ENCODE measurements at regions not wholly inside any gene's neighbourhood (a gene's known extent, or its start where the extent isn't known, plus 50 kb on each side); places are given as distances from the start of the nearest gene placed in this dataset.

DNA sequence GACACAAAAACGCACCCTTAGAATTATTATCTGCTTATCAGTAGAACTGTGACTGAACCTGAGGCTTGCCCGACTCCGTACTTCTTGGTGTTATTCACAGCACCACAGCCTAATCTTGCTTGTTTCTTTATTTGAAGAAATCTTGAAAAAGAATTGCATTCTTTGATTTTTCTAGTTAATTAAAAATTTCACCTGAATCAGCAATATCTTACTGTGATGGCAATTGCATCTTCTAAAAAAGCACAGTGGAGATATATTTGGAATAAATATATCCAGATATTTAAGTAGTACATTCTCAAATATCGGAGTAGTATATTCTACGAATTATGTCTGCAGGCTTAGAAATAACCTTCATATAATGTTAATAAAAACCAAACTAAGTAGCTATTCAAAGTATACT lies 90.1 kb upstream of the LYSMD4 start:
- TF ChIP-seq, protein P1, sequence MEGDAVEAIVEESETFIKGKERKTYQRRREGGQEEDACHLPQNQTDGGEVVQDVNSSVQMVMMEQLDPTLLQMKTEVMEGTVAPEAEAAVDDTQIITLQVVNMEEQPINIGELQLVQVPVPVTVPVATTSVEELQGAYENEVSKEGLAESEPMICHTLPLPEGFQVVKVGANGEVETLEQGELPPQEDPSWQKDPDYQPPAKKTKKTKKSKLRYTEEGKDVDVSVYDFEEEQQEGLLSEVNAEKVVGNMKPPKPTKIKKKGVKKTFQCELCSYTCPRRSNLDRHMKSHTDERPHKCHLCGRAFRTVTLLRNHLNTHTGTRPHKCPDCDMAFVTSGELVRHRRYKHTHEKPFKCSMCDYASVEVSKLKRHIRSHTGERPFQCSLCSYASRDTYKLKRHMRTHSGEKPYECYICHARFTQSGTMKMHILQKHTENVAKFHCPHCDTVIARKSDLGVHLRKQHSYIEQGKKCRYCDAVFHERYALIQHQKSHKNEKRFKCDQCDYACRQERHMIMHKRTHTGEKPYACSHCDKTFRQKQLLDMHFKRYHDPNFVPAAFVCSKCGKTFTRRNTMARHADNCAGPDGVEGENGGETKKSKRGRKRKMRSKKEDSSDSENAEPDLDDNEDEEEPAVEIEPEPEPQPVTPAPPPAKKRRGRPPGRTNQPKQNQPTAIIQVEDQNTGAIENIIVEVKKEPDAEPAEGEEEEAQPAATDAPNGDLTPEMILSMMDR (IDR thresholded peaks at IDR 0.05): no peak
- H4K20me1 ChIP-seq (ENCODE audit: insufficient read depth, low read length): no peaks in the 10 kb centered on the region
- H3K36me3 ChIP-seq (replicated peaks in 1 of 2; ENCODE audit: control insufficient read depth in 1 of 2, insufficient read depth in 2 of 2, low read length in 2 of 2): no peaks in the 10 kb centered on the region
- H3K4me1 ChIP-seq (ENCODE audit: control insufficient read depth in 1 of 2, insufficient read depth in 2 of 2, low read length in 2 of 2): no peaks in the 10 kb centered on the region
- H3K9ac ChIP-seq (ENCODE audit: insufficient read depth, low read length, poor library complexity, severe bottlenecking): no peak overlapping the region
- H2AFZ ChIP-seq (ENCODE audit: insufficient read depth, low read depth, low read length, poor library complexity, severe bottlenecking): no peak overlapping the region
- H3K4me1 Mint-ChIP-seq: no peaks in the 10 kb centered on the region
- intact Hi-C loops (cut with micrococcal nuclease): no loop called here
- WGBS (ENCODE audit: insufficient coverage): no CpG with 5 or more reads among the region's 5 CpGs
- H3K27me3 ChIP-seq (ENCODE audit: control insufficient read depth in 2 of 2, insufficient read depth in 2 of 2, low read length in 2 of 2): no peaks in the 10 kb centered on the region
- H3K27me3 Mint-ChIP-seq (ENCODE audit: low read depth in 3 of 3): no peaks in the 10 kb centered on the region
- H3K4me2 ChIP-seq (replicated peaks; ENCODE audit: extremely low read depth, low read length, poor library complexity, severe bottlenecking): no peak overlapping the region
- peaks cover 0 to 4% of the 10 kb centered on the region in 2 donors for H3K36me3 Mint-ChIP-seq
- H3K27ac Mint-ChIP-seq: no peak overlapping the region
- H3K79me2 ChIP-seq (ENCODE audit: insufficient read depth, low read length): no peaks in the 10 kb centered on the region
- peaks cover 0 to 2% (median 0%) of the 10 kb centered on the region in 7 donors for H3K9me3 Mint-ChIP-seq
- no peak overlapping the region for H3K27ac ChIP-seq (ENCODE audit: low read depth in 1 of 2, low read length in 2 of 2)
- no peak overlapping the region for H3K4me3 ChIP-seq (replicated peaks in 1 of 3; ENCODE audit: low read depth in 2 of 3, low read length in 3 of 3)
- DNase-seq: no peak
- H3K4me3 Mint-ChIP-seq: no peak overlapping the region
- no peaks in the 10 kb centered on the region for H3K9me3 ChIP-seq (replicated peaks in 1 of 2; ENCODE audit: control insufficient read depth in 1 of 2, insufficient read depth in 1 of 2, low read length in 2 of 2)

DNA sequence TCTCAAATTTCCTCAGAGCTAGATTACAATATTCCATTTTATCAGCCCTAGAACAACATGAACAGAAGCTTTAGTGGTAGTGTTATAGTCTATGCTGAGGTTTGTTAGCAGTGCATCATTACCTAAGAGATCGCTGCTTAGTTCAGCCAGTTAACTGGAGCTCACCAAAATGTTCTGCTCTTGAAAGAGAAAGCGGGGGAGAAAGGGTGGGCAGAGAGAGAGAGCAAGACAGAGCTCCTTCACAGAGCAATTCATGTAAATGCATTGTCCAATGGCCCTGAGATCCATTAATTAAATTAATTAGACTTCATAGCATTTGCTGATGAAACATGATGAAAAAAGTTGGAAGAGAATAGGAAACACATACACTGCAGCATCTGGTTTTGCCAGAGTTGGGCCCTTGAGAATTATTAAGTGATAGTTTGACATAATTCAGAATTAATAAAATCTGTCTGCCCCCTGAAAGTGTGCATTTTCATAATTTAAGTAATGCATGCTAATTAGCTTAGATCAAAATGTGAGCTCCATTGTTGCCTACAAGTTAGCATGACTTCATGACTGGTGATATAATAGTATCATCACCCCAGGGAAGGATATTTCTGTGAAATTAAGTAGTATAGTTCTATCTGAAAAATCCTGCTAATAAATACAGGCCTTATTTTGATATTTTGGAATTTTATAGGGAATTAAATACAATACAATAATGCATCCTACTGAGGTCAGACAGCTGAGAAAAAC lies 86.9 kb upstream of the LYSMD4 start:
- no peaks in the 10 kb centered on the region for H3K9me3 ChIP-seq (replicated peaks in 1 of 2; ENCODE audit: control insufficient read depth in 1 of 2, insufficient read depth in 1 of 2, low read length in 2 of 2)
- H3K4me3 ChIP-seq (replicated peaks in 1 of 3; ENCODE audit: low read depth in 2 of 3, low read length in 3 of 3): no peak overlapping the region
- no peaks in the 10 kb centered on the region for H3K4me1 Mint-ChIP-seq
- no peak overlapping the region for H3K27ac ChIP-seq (ENCODE audit: low read depth in 1 of 2, low read length in 2 of 2)
- DNase-seq: no peak
- no peaks in the 10 kb centered on the region for H3K9me3 Mint-ChIP-seq
- no peak overlapping the region for H2AFZ ChIP-seq (ENCODE audit: insufficient read depth, low read depth, low read length, poor library complexity, severe bottlenecking)
- H3K4me3 Mint-ChIP-seq: no peak overlapping the region
- no peak overlapping the region for H3K9ac ChIP-seq (ENCODE audit: insufficient read depth, low read length, poor library complexity, severe bottlenecking)
- H3K27me3 ChIP-seq (ENCODE audit: control insufficient read depth in 2 of 2, insufficient read depth in 2 of 2, low read length in 2 of 2): no peaks in the 10 kb centered on the region
- TF ChIP-seq, protein P1 (IDR thresholded peaks at IDR 0.05): no peak
- no peak overlapping the region for H3K4me2 ChIP-seq (replicated peaks; ENCODE audit: extremely low read depth, low read length, poor library complexity, severe bottlenecking)
- H3K4me1 ChIP-seq (ENCODE audit: control insufficient read depth in 1 of 2, insufficient read depth in 2 of 2, low read length in 2 of 2): no peaks in the 10 kb centered on the region
- no peaks in the 10 kb centered on the region for H3K27me3 Mint-ChIP-seq (ENCODE audit: low read depth in 3 of 3)
- no peaks in the 10 kb centered on the region for H4K20me1 ChIP-seq (ENCODE audit: insufficient read depth, low read length)
- peak overlapping the region in 1 of 7 donors; percentile 3 for H3K27ac Mint-ChIP-seq
- WGBS (ENCODE audit: insufficient coverage): 100% methylated on average over 1 of the region's 2 CpGs
- H3K36me3 ChIP-seq (replicated peaks in 1 of 2; ENCODE audit: control insufficient read depth in 1 of 2, insufficient read depth in 2 of 2, low read length in 2 of 2): no peaks in the 10 kb centered on the region
- H3K79me2 ChIP-seq (ENCODE audit: insufficient read depth, low read length): no peaks in the 10 kb centered on the region
- H3K36me3 Mint-ChIP-seq: peaks cover 1 to 7% of the 10 kb centered on the region in 2 donors
- intact Hi-C loops (cut with micrococcal nuclease): no loop called here

Measured in CD14-positive monocyte (primary cell).